ENCODE measurements at regions not wholly inside any gene's neighbourhood (a gene's known extent, or its start where the extent isn't known, plus 50 kb on each side); places are given as distances from the start of the nearest gene placed in this dataset.

- no peaks in the 10 kb centered on the region for H3K36me3 ChIP-seq (ENCODE audit: low read depth)
- ATAC-seq (ENCODE audit: low read depth): no peak
- no peak for TF ChIP-seq CTCF (IDR thresholded peaks at IDR 0.05; ENCODE audit: poor library complexity, severe bottlenecking)
- no peak overlapping the region for H3K27ac ChIP-seq (ENCODE audit: poor library complexity, severe bottlenecking)
- no peaks in the 10 kb centered on the region for H3K4me1 ChIP-seq (ENCODE audit: insufficient read depth, poor library complexity, severe bottlenecking)
- H3K27me3 ChIP-seq (ENCODE audit: insufficient read depth, poor library complexity, severe bottlenecking): no peaks in the 10 kb centered on the region
- H3K9me3 ChIP-seq (ENCODE audit: severe bottlenecking): no peaks in the 10 kb centered on the region
- no peak for DNase-seq (ENCODE audit: low spot score)
- H3K4me3 ChIP-seq (ENCODE audit: severe bottlenecking): no peak overlapping the region
These were observed 430.0 kb upstream of the SOX5 start for GRCh38 chr12:24379433-24379832.

- H3K4me3 ChIP-seq (ENCODE audit: severe bottlenecking): no peak overlapping the region
- H3K36me3 ChIP-seq (ENCODE audit: low read depth): no peaks in the 10 kb centered on the region
- no peak for TF ChIP-seq CTCF (IDR thresholded peaks at IDR 0.05; ENCODE audit: poor library complexity, severe bottlenecking)
- no peak overlapping the region for H3K27ac ChIP-seq (ENCODE audit: poor library complexity, severe bottlenecking)
- no peaks in the 10 kb centered on the region for H3K27me3 ChIP-seq (ENCODE audit: insufficient read depth, poor library complexity, severe bottlenecking)
- no peak for ATAC-seq (ENCODE audit: low read depth)
- no peaks in the 10 kb centered on the region for H3K4me1 ChIP-seq (ENCODE audit: insufficient read depth, poor library complexity, severe bottlenecking)
- DNase-seq (ENCODE audit: low spot score): no peak
- no peaks in the 10 kb centered on the region for H3K9me3 ChIP-seq (ENCODE audit: severe bottlenecking)
These were observed 429.3 kb upstream of the SOX5 start for GRCh38 chr12:24378548-24379407.

GRCh38 chr12:24374452-24374851, 425.0 kb upstream of the SOX5 start:
- Histone ChIP-seq H3K36me3 (ENCODE audit: low read depth) (no peaks in the 10 kb centered on the region), H3K9me3 (ENCODE audit: severe bottlenecking) (no peaks in the 10 kb centered on the region), H3K4me1 (ENCODE audit: insufficient read depth, poor library complexity, severe bottlenecking) (no peaks in the 10 kb centered on the region), H3K4me3 (ENCODE audit: severe bottlenecking) (no peak overlapping the region), H3K27me3 (ENCODE audit: insufficient read depth, poor library complexity, severe bottlenecking) (no peaks in the 10 kb centered on the region), H3K27ac (ENCODE audit: poor library complexity, severe bottlenecking) (no peak overlapping the region)
- no peak for TF ChIP-seq CTCF (IDR thresholded peaks at IDR 0.05; ENCODE audit: poor library complexity, severe bottlenecking)
- ATAC-seq (ENCODE audit: low read depth) (no peak), DNase-seq (ENCODE audit: low spot score) (no peak)

GRCh38 chr12:24373004-24373403, 423.5 kb upstream of the SOX5 start:
- ATAC-seq (ENCODE audit: low read depth) (no peak), DNase-seq (ENCODE audit: low spot score) (no peak)
- no peak overlapping the region for H3K4me3 ChIP-seq (ENCODE audit: severe bottlenecking)
- H3K27me3 ChIP-seq (ENCODE audit: insufficient read depth, poor library complexity, severe bottlenecking): no peaks in the 10 kb centered on the region
- no peaks in the 10 kb centered on the region for H3K9me3 ChIP-seq (ENCODE audit: severe bottlenecking)
- H3K4me1 ChIP-seq (ENCODE audit: insufficient read depth, poor library complexity, severe bottlenecking): no peaks in the 10 kb centered on the region
- no peaks in the 10 kb centered on the region for H3K36me3 ChIP-seq (ENCODE audit: low read depth)
- no peak for TF ChIP-seq CTCF (IDR thresholded peaks at IDR 0.05; ENCODE audit: poor library complexity, severe bottlenecking)
- H3K27ac ChIP-seq (ENCODE audit: poor library complexity, severe bottlenecking): no peak overlapping the region

- Histone ChIP-seq H3K9me3 (ENCODE audit: severe bottlenecking) (no peaks in the 10 kb centered on the region), H3K36me3 (ENCODE audit: low read depth) (no peaks in the 10 kb centered on the region), H3K4me1 (ENCODE audit: insufficient read depth, poor library complexity, severe bottlenecking) (no peaks in the 10 kb centered on the region), H3K27ac (ENCODE audit: poor library complexity, severe bottlenecking) (no peak overlapping the region), H3K27me3 (ENCODE audit: insufficient read depth, poor library complexity, severe bottlenecking) (no peaks in the 10 kb centered on the region), H3K4me3 (ENCODE audit: severe bottlenecking) (no peak overlapping the region)
- no peak for TF ChIP-seq CTCF (IDR thresholded peaks at IDR 0.05; ENCODE audit: poor library complexity, severe bottlenecking)
- ATAC-seq (ENCODE audit: low read depth) (no peak), DNase-seq (ENCODE audit: low spot score) (no peak)
These were observed 417.0 kb upstream of the SOX5 start for GRCh38 chr12:24366514-24366913.

All from RWPE2 (cell line).